ENCODE measurements at regions not wholly inside any gene's neighbourhood (a gene's known extent, or its start where the extent isn't known, plus 50 kb on each side); places are given as distances from the start of the nearest gene placed in this dataset.
"Not testable (repeated sequence)": the region's sequence is repeated elsewhere in the genome, so short reads cannot be mapped to it uniquely, and the experiment has no call there.

- H3K27me3 ChIP-seq (replicated peaks in 2 of 5; ENCODE audit: control insufficient read depth in 4 of 5, insufficient read depth in 5 of 5, low read length in 4 of 5); CTCF ChIA-PET; H3K27ac ChIP-seq (ENCODE audit: insufficient read depth in 1 of 2, low read depth in 1 of 2, low read length in 2 of 2, poor library complexity in 1 of 2, severe bottlenecking in 2 of 2); H3K4me3 ChIP-seq (ENCODE audit: control insufficient read depth in 1 of 7, extremely low read depth in 1 of 7, insufficient read depth in 4 of 7, low read depth in 2 of 7, low read length in 6 of 7); H3K9me3 ChIP-seq (ENCODE audit: control extremely low read depth in 1 of 5, control insufficient read depth in 4 of 5, insufficient read depth in 2 of 5, low read depth in 1 of 5, low read length in 4 of 5); DNase-seq; H3K4me1 ChIP-seq (ENCODE audit: control extremely low read depth in 1 of 4, control insufficient read depth in 4 of 4, insufficient read depth in 4 of 4, low read length in 3 of 4); POLR2A ChIA-PET; H3K36me3 ChIP-seq (ENCODE audit: control insufficient read depth in 4 of 4, insufficient read depth in 4 of 4, low read length in 3 of 4): not testable (repeated sequence)
- WGBS (ENCODE audit: insufficient coverage), result no CpG with 5 or more reads among the region's 11 CpGs
Measured at GRCh38 chr7:69499-70123, 122.8 kb upstream of the FAM20C start.

- H3K4me1 ChIP-seq (ENCODE audit: control extremely low read depth in 1 of 4, control insufficient read depth in 4 of 4, insufficient read depth in 4 of 4, low read length in 3 of 4); H3K27me3 ChIP-seq (replicated peaks in 2 of 5; ENCODE audit: control insufficient read depth in 4 of 5, insufficient read depth in 5 of 5, low read length in 4 of 5); H3K27ac ChIP-seq (ENCODE audit: insufficient read depth in 1 of 2, low read depth in 1 of 2, low read length in 2 of 2, poor library complexity in 1 of 2, severe bottlenecking in 2 of 2); CTCF ChIA-PET; H3K4me3 ChIP-seq (ENCODE audit: control insufficient read depth in 1 of 7, extremely low read depth in 1 of 7, insufficient read depth in 4 of 7, low read depth in 2 of 7, low read length in 6 of 7); H3K9me3 ChIP-seq (ENCODE audit: control extremely low read depth in 1 of 5, control insufficient read depth in 4 of 5, insufficient read depth in 2 of 5, low read depth in 1 of 5, low read length in 4 of 5); H3K36me3 ChIP-seq (ENCODE audit: control insufficient read depth in 4 of 4, insufficient read depth in 4 of 4, low read length in 3 of 4); POLR2A ChIA-PET; DNase-seq: not testable (repeated sequence)
- WGBS (ENCODE audit: insufficient coverage), result 50% methylated on average over 2 of the region's 4 CpGs
Measured at GRCh38 chr7:70207-70606, 122.2 kb upstream of the FAM20C start.

GRCh38 chr7:70989-71388 lies 121.4 kb upstream of the FAM20C start:
- H3K9me3 ChIP-seq (ENCODE audit: control extremely low read depth in 1 of 5, control insufficient read depth in 4 of 5, insufficient read depth in 2 of 5, low read depth in 1 of 5, low read length in 4 of 5); H3K36me3 ChIP-seq (ENCODE audit: control insufficient read depth in 4 of 4, insufficient read depth in 4 of 4, low read length in 3 of 4); H3K27me3 ChIP-seq (replicated peaks in 2 of 5; ENCODE audit: control insufficient read depth in 4 of 5, insufficient read depth in 5 of 5, low read length in 4 of 5); CTCF ChIA-PET; H3K4me1 ChIP-seq (ENCODE audit: control extremely low read depth in 1 of 4, control insufficient read depth in 4 of 4, insufficient read depth in 4 of 4, low read length in 3 of 4); H3K4me3 ChIP-seq (ENCODE audit: control insufficient read depth in 1 of 7, extremely low read depth in 1 of 7, insufficient read depth in 4 of 7, low read depth in 2 of 7, low read length in 6 of 7); POLR2A ChIA-PET; H3K27ac ChIP-seq (ENCODE audit: insufficient read depth in 1 of 2, low read depth in 1 of 2, low read length in 2 of 2, poor library complexity in 1 of 2, severe bottlenecking in 2 of 2); DNase-seq: not testable (repeated sequence)
- no CpG with 5 or more reads among the region's 7 CpGs for WGBS (ENCODE audit: insufficient coverage)

GRCh38 chr7:72266-73057 lies 119.9 kb upstream of the FAM20C start:
- DNase-seq; H3K27me3 ChIP-seq (replicated peaks in 2 of 5; ENCODE audit: control insufficient read depth in 4 of 5, insufficient read depth in 5 of 5, low read length in 4 of 5); CTCF ChIA-PET; H3K36me3 ChIP-seq (ENCODE audit: control insufficient read depth in 4 of 4, insufficient read depth in 4 of 4, low read length in 3 of 4); H3K4me1 ChIP-seq (ENCODE audit: control extremely low read depth in 1 of 4, control insufficient read depth in 4 of 4, insufficient read depth in 4 of 4, low read length in 3 of 4); POLR2A ChIA-PET; H3K4me3 ChIP-seq (ENCODE audit: control insufficient read depth in 1 of 7, extremely low read depth in 1 of 7, insufficient read depth in 4 of 7, low read depth in 2 of 7, low read length in 6 of 7); H3K9me3 ChIP-seq (ENCODE audit: control extremely low read depth in 1 of 5, control insufficient read depth in 4 of 5, insufficient read depth in 2 of 5, low read depth in 1 of 5, low read length in 4 of 5); H3K27ac ChIP-seq (ENCODE audit: insufficient read depth in 1 of 2, low read depth in 1 of 2, low read length in 2 of 2, poor library complexity in 1 of 2, severe bottlenecking in 2 of 2): not testable (repeated sequence)
- 93% methylated on average over 3 of the region's 17 CpGs for WGBS (ENCODE audit: insufficient coverage)

GRCh38 chr7:73058-73331 lies 119.4 kb upstream of the FAM20C start:
- H3K27me3 ChIP-seq (replicated peaks in 2 of 5; ENCODE audit: control insufficient read depth in 4 of 5, insufficient read depth in 5 of 5, low read length in 4 of 5); H3K4me1 ChIP-seq (ENCODE audit: control extremely low read depth in 1 of 4, control insufficient read depth in 4 of 4, insufficient read depth in 4 of 4, low read length in 3 of 4); CTCF ChIA-PET; H3K9me3 ChIP-seq (ENCODE audit: control extremely low read depth in 1 of 5, control insufficient read depth in 4 of 5, insufficient read depth in 2 of 5, low read depth in 1 of 5, low read length in 4 of 5); H3K4me3 ChIP-seq (ENCODE audit: control insufficient read depth in 1 of 7, extremely low read depth in 1 of 7, insufficient read depth in 4 of 7, low read depth in 2 of 7, low read length in 6 of 7); H3K36me3 ChIP-seq (ENCODE audit: control insufficient read depth in 4 of 4, insufficient read depth in 4 of 4, low read length in 3 of 4); H3K27ac ChIP-seq (ENCODE audit: insufficient read depth in 1 of 2, low read depth in 1 of 2, low read length in 2 of 2, poor library complexity in 1 of 2, severe bottlenecking in 2 of 2); DNase-seq; POLR2A ChIA-PET: not testable (repeated sequence)
- no CpG with 5 or more reads among the region's 5 CpGs for WGBS (ENCODE audit: insufficient coverage)

GRCh38 chr7:74008-74540 lies 118.3 kb upstream of the FAM20C start:
- H3K36me3 ChIP-seq (ENCODE audit: control insufficient read depth in 4 of 4, insufficient read depth in 4 of 4, low read length in 3 of 4); H3K4me1 ChIP-seq (ENCODE audit: control extremely low read depth in 1 of 4, control insufficient read depth in 4 of 4, insufficient read depth in 4 of 4, low read length in 3 of 4); DNase-seq; H3K27ac ChIP-seq (ENCODE audit: insufficient read depth in 1 of 2, low read depth in 1 of 2, low read length in 2 of 2, poor library complexity in 1 of 2, severe bottlenecking in 2 of 2); POLR2A ChIA-PET; H3K27me3 ChIP-seq (replicated peaks in 2 of 5; ENCODE audit: control insufficient read depth in 4 of 5, insufficient read depth in 5 of 5, low read length in 4 of 5); H3K9me3 ChIP-seq (ENCODE audit: control extremely low read depth in 1 of 5, control insufficient read depth in 4 of 5, insufficient read depth in 2 of 5, low read depth in 1 of 5, low read length in 4 of 5); CTCF ChIA-PET; H3K4me3 ChIP-seq (ENCODE audit: control insufficient read depth in 1 of 7, extremely low read depth in 1 of 7, insufficient read depth in 4 of 7, low read depth in 2 of 7, low read length in 6 of 7): not testable (repeated sequence)
- 100% methylated on average over 2 of the region's 4 CpGs for WGBS (ENCODE audit: insufficient coverage)

- POLR2A ChIA-PET; DNase-seq; H3K36me3 ChIP-seq (ENCODE audit: control insufficient read depth in 4 of 4, insufficient read depth in 4 of 4, low read length in 3 of 4); H3K27me3 ChIP-seq (replicated peaks in 2 of 5; ENCODE audit: control insufficient read depth in 4 of 5, insufficient read depth in 5 of 5, low read length in 4 of 5); CTCF ChIA-PET; H3K4me1 ChIP-seq (ENCODE audit: control extremely low read depth in 1 of 4, control insufficient read depth in 4 of 4, insufficient read depth in 4 of 4, low read length in 3 of 4); H3K27ac ChIP-seq (ENCODE audit: insufficient read depth in 1 of 2, low read depth in 1 of 2, low read length in 2 of 2, poor library complexity in 1 of 2, severe bottlenecking in 2 of 2); H3K4me3 ChIP-seq (ENCODE audit: control insufficient read depth in 1 of 7, extremely low read depth in 1 of 7, insufficient read depth in 4 of 7, low read depth in 2 of 7, low read length in 6 of 7); H3K9me3 ChIP-seq (ENCODE audit: control extremely low read depth in 1 of 5, control insufficient read depth in 4 of 5, insufficient read depth in 2 of 5, low read depth in 1 of 5, low read length in 4 of 5): not testable (repeated sequence)
- 59% methylated on average over 3 of the region's 13 CpGs for WGBS (ENCODE audit: insufficient coverage)
Measured at GRCh38 chr7:75511-75910, 116.9 kb upstream of the FAM20C start.
